Stromal cell of bone marrow (primary cell): ENCODE measurements at regions not wholly inside any gene's neighbourhood (a gene's known extent, or its start where the extent isn't known, plus 50 kb on each side); places are given as distances from the start of the nearest gene placed in this dataset.

Source experiments
- DNase-seq: peaks from one replicate; pipeline ENCODE4 v3.0.0-alpha.2; 2012; ENCODE audit warnings: low read depth

GRCh38 chr22:22823131-22823810 is 64.3 kb upstream of the IGLL5 start:
- DNase-seq: no peak

GRCh38 chr22:22824340-22825212 is 63.0 kb upstream of the IGLL5 start:
- no peak for DNase-seq

- no peak for DNase-seq
These were observed 62.4 kb upstream of the IGLL5 start for GRCh38 chr22:22825213-22825593.

- no peak for DNase-seq
These were observed 60.3 kb upstream of the IGLL5 start for GRCh38 chr22:22827187-22827939.

- DNase-seq: no peak
These were observed 57.4 kb upstream of the IGLL5 start for GRCh38 chr22:22830193-22830592.

GRCh38 chr22:22830957-22831688 is 56.5 kb upstream of the IGLL5 start:
- DNase-seq: no peak

- no peak for DNase-seq
These were observed 54.6 kb upstream of the IGLL5 start for GRCh38 chr22:22833059-22833458.

GRCh38 chr22:22833488-22833887 is 54.1 kb upstream of the IGLL5 start:
- no peak for DNase-seq

- DNase-seq: no peak
These were observed 53.4 kb upstream of the IGLL5 start for GRCh38 chr22:22834204-22834603.

GRCh38 chr22:22834783-22835182 is 52.8 kb upstream of the IGLL5 start:
- no peak for DNase-seq

- no peak for DNase-seq
These were observed 52.4 kb upstream of the IGLL5 start for GRCh38 chr22:22835242-22835641.

GRCh38 chr22:22835771-22836291 is 51.8 kb upstream of the IGLL5 start:
- no peak for DNase-seq

GRCh38 chr22:22836635-22837034 is 51.0 kb upstream of the IGLL5 start:
- DNase-seq: no peak
